ENCODE measurements at regions not wholly inside any gene's neighbourhood (a gene's known extent, or its start where the extent isn't known, plus 50 kb on each side); places are given as distances from the start of the nearest gene placed in this dataset.

GRCh38 chr5:89133129-89133528 is 250.1 kb upstream of the MEF2C start:
- no peak overlapping the region for H3K4me3 ChIP-seq
- no peaks in the 10 kb centered on the region for H3K27me3 ChIP-seq
- no peaks in the 10 kb centered on the region for H3K4me1 ChIP-seq
- H3K27ac ChIP-seq = no peak overlapping the region
- intact Hi-C loops (cut with DNase I) = no loop called here
- no peaks in the 10 kb centered on the region for H3K36me3 ChIP-seq
- no peaks in the 10 kb centered on the region for H3K9me3 ChIP-seq
- no peak for TF ChIP-seq CTCF (IDR thresholded peaks at IDR 0.05)
- no peak for DNase-seq (ENCODE audit: low spot score in 2 of 2)

- H3K4me3 ChIP-seq = no peak overlapping the region
- intact Hi-C loops (cut with DNase I) = no loop called here
These were observed 247.9 kb upstream of the MEF2C start for GRCh38 chr5:89130851-89131250.

GRCh38 chr5:89129941-89130340 is 247.0 kb upstream of the MEF2C start:
- no peak overlapping the region for H3K4me3 ChIP-seq
- H3K4me1 ChIP-seq = no peaks in the 10 kb centered on the region
- no peaks in the 10 kb centered on the region for H3K27me3 ChIP-seq
- no peak overlapping the region for H3K27ac ChIP-seq
- TF ChIP-seq CTCF (IDR thresholded peaks at IDR 0.05) = no peak
- intact Hi-C loops (cut with DNase I) = no loop called here
- H3K9me3 ChIP-seq = no peaks in the 10 kb centered on the region
- DNase-seq (ENCODE audit: low spot score in 2 of 2) = no peak
- H3K36me3 ChIP-seq = no peaks in the 10 kb centered on the region

More at GRCh38 chr5:89130851-89131250, 247.9 kb upstream of the MEF2C start:
- H3K27ac ChIP-seq = no peak overlapping the region
- no peaks in the 10 kb centered on the region for H3K4me1 ChIP-seq
- DNase-seq (ENCODE audit: low spot score in 2 of 2) = no peak
- no peaks in the 10 kb centered on the region for H3K27me3 ChIP-seq
- no peaks in the 10 kb centered on the region for H3K36me3 ChIP-seq
- TF ChIP-seq CTCF (IDR thresholded peaks at IDR 0.05) = no peak
- no peaks in the 10 kb centered on the region for H3K9me3 ChIP-seq

GRCh38 chr5:89128906-89129625 is 246.1 kb upstream of the MEF2C start:
- no peaks in the 10 kb centered on the region for H3K27me3 ChIP-seq
- H3K4me1 ChIP-seq = no peaks in the 10 kb centered on the region
- no peak for TF ChIP-seq CTCF (IDR thresholded peaks at IDR 0.05)
- H3K4me3 ChIP-seq = no peak overlapping the region
- H3K9me3 ChIP-seq = no peaks in the 10 kb centered on the region
- H3K27ac ChIP-seq = no peak overlapping the region
- intact Hi-C loops (cut with DNase I) = no loop called here
- H3K36me3 ChIP-seq = no peaks in the 10 kb centered on the region
- DNase-seq (ENCODE audit: low spot score in 2 of 2) = no peak

- Histone ChIP-seq H3K4me3 (no peak overlapping the region), H3K36me3 (no peaks in the 10 kb centered on the region), H3K27ac (no peak overlapping the region), H3K4me1 (no peaks in the 10 kb centered on the region), H3K9me3 (no peaks in the 10 kb centered on the region), H3K27me3 (no peaks in the 10 kb centered on the region)
- intact Hi-C loops (cut with DNase I) = no loop called here
- no peak for DNase-seq (ENCODE audit: low spot score in 2 of 2)
- no peak for TF ChIP-seq CTCF (IDR thresholded peaks at IDR 0.05)
These were observed 245.1 kb upstream of the MEF2C start for GRCh38 chr5:89128092-89128491.

GRCh38 chr5:89127191-89127590 is 244.2 kb upstream of the MEF2C start:
- no peak for DNase-seq (ENCODE audit: low spot score in 2 of 2)
- TF ChIP-seq CTCF (IDR thresholded peaks at IDR 0.05) = no peak
- H3K9me3 ChIP-seq = no peaks in the 10 kb centered on the region
- H3K4me1 ChIP-seq = no peaks in the 10 kb centered on the region
- H3K36me3 ChIP-seq = no peaks in the 10 kb centered on the region
- H3K27ac ChIP-seq = no peak overlapping the region
- no peaks in the 10 kb centered on the region for H3K27me3 ChIP-seq
- intact Hi-C loops (cut with DNase I) = no loop called here
- H3K4me3 ChIP-seq = no peak overlapping the region
